ENCODE measurements at regions not wholly inside any gene's neighbourhood (a gene's known extent, or its start where the extent isn't known, plus 50 kb on each side); places are given as distances from the start of the nearest gene placed in this dataset.

GRCh38 chr16:80066805-80067580 is 466.5 kb upstream of the MAF start:
- no peak overlapping the region for H2BK20ac ChIP-seq (ENCODE audit: low read depth, low read length, poor library complexity, severe bottlenecking)
- no peaks in the 10 kb centered on the region for H3K79me2 ChIP-seq (ENCODE audit: insufficient read depth, low read length)
- no peak overlapping the region for H3K4ac ChIP-seq (ENCODE audit: low read depth, low read length)
- no peak for TF ChIP-seq CTCF (conservative IDR thresholded peaks at IDR 0.05)
- H4K20me1 ChIP-seq (ENCODE audit: control insufficient read depth, insufficient read depth, insufficient read length), result no peaks in the 10 kb centered on the region
- no peak overlapping the region for H2BK5ac ChIP-seq (ENCODE audit: insufficient read length, low read length)
- Mint-ChIP-seq H3K27me3 (ENCODE audit: low read depth) (no peaks in the 10 kb centered on the region), H3K4me3 (no peak overlapping the region), H3K4me1 (peaks cover 12 to 15% of the 10 kb centered on the region in 2 experiments), H3K9me3 (peaks cover 9 to 13% of the 10 kb centered on the region in 2 experiments; a peak in 4 of 5 replicates), H3K27ac (no peak overlapping the region), H3K36me3 (ENCODE audit: insufficient read depth in 1 of 3, low read depth in 3 of 3) (peaks cover 0 to 3% (median 0%) of the 10 kb centered on the region in 3 experiments; a peak in 2 of 7 replicates)
- no peak overlapping the region for H3K27ac ChIP-seq (ENCODE audit: insufficient read length, low read depth, low read length)
- H2BK15ac ChIP-seq (ENCODE audit: low read depth, low read length), result no peak overlapping the region
- no peak overlapping the region for H3T11ph ChIP-seq (ENCODE audit: low read length)
- H4K8ac ChIP-seq (replicated peaks; ENCODE audit: insufficient read length, low read depth, low read length), result no peak overlapping the region
- H3K23ac ChIP-seq (ENCODE audit: insufficient read length, low read depth, low read length), result no peak overlapping the region
- no peak overlapping the region for H4K91ac ChIP-seq (ENCODE audit: insufficient read length, low read depth, low read length)
- no peak overlapping the region for H2AK5ac ChIP-seq (ENCODE audit: insufficient read length, low read length)
- no peaks in the 10 kb centered on the region for H3K9me3 ChIP-seq (ENCODE audit: control insufficient read depth, low read depth, low read length)
- DNase-seq, result no peak
- no peaks in the 10 kb centered on the region for H3K23me2 ChIP-seq (ENCODE audit: insufficient read length, low read depth, low read length, poor library complexity, severe bottlenecking)
- no peak overlapping the region for H3K14ac ChIP-seq (ENCODE audit: insufficient read depth, low read length)
- no peak overlapping the region for H2BK12ac ChIP-seq (ENCODE audit: insufficient read length, low read depth, low read length)
- H3K79me1 ChIP-seq (ENCODE audit: insufficient read depth, low read depth, low read length, poor library complexity, severe bottlenecking), result no peaks in the 10 kb centered on the region
- no peak overlapping the region for H3K18ac ChIP-seq (ENCODE audit: insufficient read length, low read depth, low read length)
- H4K5ac ChIP-seq (ENCODE audit: insufficient read length, low read depth, low read length), result no peak overlapping the region
- H2AFZ ChIP-seq (ENCODE audit: low read length), result no peak overlapping the region
- no peak overlapping the region for H3K56ac ChIP-seq (ENCODE audit: insufficient read length, low read depth, low read length)
- H3K27me3 ChIP-seq (ENCODE audit: insufficient read depth, low read length), result no peaks in the 10 kb centered on the region
- H3K9ac ChIP-seq (ENCODE audit: extremely low read depth, insufficient read length, low read length), result no peak overlapping the region
- no peaks in the 10 kb centered on the region; the same call in 1 of the 2 replicates for H3K4me1 ChIP-seq (ENCODE audit: insufficient read depth, low read length)
- H2BK120ac ChIP-seq (ENCODE audit: low read depth, low read length, poor library complexity, severe bottlenecking), result no peak overlapping the region
- H3K4me2 ChIP-seq (ENCODE audit: insufficient read depth, insufficient read length, low read length), result no peak overlapping the region
- no CpG with 5 or more reads among the region's 12 CpGs for WGBS (ENCODE audit: extremely low coverage, insufficient read length, low lambda C conversion rate)

Data from H9 (cell line).